ENCODE measurements at regions not wholly inside any gene's neighbourhood (a gene's known extent, or its start where the extent isn't known, plus 50 kb on each side); places are given as distances from the start of the nearest gene placed in this dataset.
"Not testable (repeated sequence)": the region's sequence is repeated elsewhere in the genome, so short reads cannot be mapped to it uniquely, and the experiment has no call there.

GRCh38 chr12:23060161-23060560 lies 435.2 kb downstream of the ETNK1 start:
- intact Hi-C loops (cut with micrococcal nuclease): no loop called here

GRCh38 chr12:23063206-23063605 lies 438.2 kb downstream of the ETNK1 start:
- intact Hi-C loops (cut with micrococcal nuclease): no loop called here

- intact Hi-C loops (cut with micrococcal nuclease): no loop called here
Observed at GRCh38 chr12:23066095-23066494, 441.1 kb downstream of the ETNK1 start.

GRCh38 chr12:23083267-23083666 lies 458.3 kb downstream of the ETNK1 start:
- intact Hi-C loops (cut with micrococcal nuclease): no loop called here

GRCh38 chr12:23084236-23084995 lies 459.4 kb downstream of the ETNK1 start:
- intact Hi-C loops (cut with micrococcal nuclease): no loop called here

- intact Hi-C loops (cut with micrococcal nuclease): no loop called here
Observed at GRCh38 chr12:23088594-23088993, 463.6 kb downstream of the ETNK1 start.

GRCh38 chr12:23093488-23093887 lies 468.5 kb downstream of the ETNK1 start:
- intact Hi-C loops (cut with micrococcal nuclease): no loop called here

- intact Hi-C loops (cut with micrococcal nuclease): no loop called here
Observed at GRCh38 chr12:23096321-23096720, 471.4 kb downstream of the ETNK1 start.

- intact Hi-C loops (cut with micrococcal nuclease): no loop called here
Observed at GRCh38 chr12:23098110-23098509, 473.1 kb downstream of the ETNK1 start.

GRCh38 chr12:23098517-23098916 lies 473.5 kb downstream of the ETNK1 start:
- intact Hi-C loops (cut with micrococcal nuclease): no loop called here

GRCh38 chr12:23099104-23099503 lies 474.1 kb downstream of the ETNK1 start:
- intact Hi-C loops (cut with micrococcal nuclease): no loop called here

GRCh38 chr12:23099604-23100003 lies 474.6 kb downstream of the ETNK1 start:
- intact Hi-C loops (cut with micrococcal nuclease): no loop called here

GRCh38 chr12:23108957-23109356 lies 484.0 kb downstream of the ETNK1 start:
- intact Hi-C loops (cut with micrococcal nuclease): no loop called here

- intact Hi-C loops (cut with micrococcal nuclease): no loop called here
Observed at GRCh38 chr12:23113781-23114180, 488.8 kb downstream of the ETNK1 start.

GRCh38 chr12:23115984-23116383 lies 491.0 kb downstream of the ETNK1 start:
- intact Hi-C loops (cut with micrococcal nuclease): no loop called here

- intact Hi-C loops (cut with micrococcal nuclease): no loop called here
Observed at GRCh38 chr12:23126794-23127193, 501.8 kb downstream of the ETNK1 start.

- intact Hi-C loops (cut with micrococcal nuclease): no loop called here
Observed at GRCh38 chr12:23127701-23128100, 502.7 kb downstream of the ETNK1 start.

GRCh38 chr12:23128462-23128861 lies 503.5 kb downstream of the ETNK1 start:
- intact Hi-C loops (cut with micrococcal nuclease): no loop called here

GRCh38 chr12:23132357-23132756 lies 507.4 kb downstream of the ETNK1 start:
- intact Hi-C loops (cut with micrococcal nuclease): no loop called here

GRCh38 chr12:23133471-23133870 lies 508.5 kb downstream of the ETNK1 start:
- intact Hi-C loops (cut with micrococcal nuclease): no loop called here

- intact Hi-C loops (cut with micrococcal nuclease): no loop called here
Observed at GRCh38 chr12:23139026-23139425, 514.1 kb downstream of the ETNK1 start.

GRCh38 chr12:23140710-23141109 lies 515.7 kb downstream of the ETNK1 start:
- intact Hi-C loops (cut with micrococcal nuclease): no loop called here

GRCh38 chr12:23141335-23141734 lies 516.4 kb downstream of the ETNK1 start:
- intact Hi-C loops (cut with micrococcal nuclease): no loop called here

- intact Hi-C loops (cut with micrococcal nuclease): not testable (repeated sequence)
Observed at GRCh38 chr12:23146070-23146469, 521.1 kb downstream of the ETNK1 start.
